Panc1 (cell line): ENCODE measurements at regions not wholly inside any gene's neighbourhood (a gene's known extent, or its start where the extent isn't known, plus 50 kb on each side); places are given as distances from the start of the nearest gene placed in this dataset.

Source experiments
- ATAC-seq: fragments of 200-7000 bp; cut with Tn5 transposase; 2 replicates; pipeline ENCODE4 v1.9.1; 2020; ENCODE audit warnings: mild to moderate bottlenecking, moderate library complexity
- BruUV-seq: library from RNA; stranded (reverse); fragments of 400-500 nt; replicated peaks from 2 replicates; lab custom pipeline; 2021; lab: Mats Ljungman, UMichigan
- CTCF ChIA-PET: fragments of 300-600 bp; sonication (Branson Sonifier 250); formaldehyde crosslinking; loops from one replicate; lab custom pipeline; 2022; ENCODE audit warnings: antibody characterized with exemption; lab: Charles Lee
- POLR2A ChIA-PET: fragments of 300-600 bp; sonication (Branson Sonifier 250); formaldehyde crosslinking; loops from one replicate; lab custom pipeline; 2022; ENCODE audit warnings: antibody characterized with exemption; lab: Charles Lee
- DNase-seq: peaks from one replicate; pipeline ENCODE4 v3.0.0-alpha.2; 2010; ENCODE audit warnings: low read depth, low spot score
- H3K27ac ChIP-seq: 2 replicates; pipeline ENCODE4 v1.5.1; 2011; ENCODE audit warnings: mild to moderate bottlenecking, low read length, inconsistent platforms
- H3K27me3 ChIP-seq: fragments of 200-500 bp; sonication (Bioruptor generic); 2 replicates; pipeline ENCODE4 v1.6.0; 2014; ENCODE audit warnings: low read length, inconsistent platforms; ENCODE audit not compliant: control insufficient read depth, insufficient read depth
- H3K36me3 ChIP-seq: fragments of 200-500 bp; sonication (Bioruptor generic); 2 replicates; pipeline ENCODE4 v1.5.1; 2014; ENCODE audit warnings: inconsistent platforms, mild to moderate bottlenecking, low read length, moderate library complexity; ENCODE audit not compliant: control insufficient read depth, insufficient read depth
- H3K4me1 ChIP-seq: 2 replicates; pipeline ENCODE4 v1.5.1; 2011; ENCODE audit warnings: inconsistent platforms, mild to moderate bottlenecking, low read length, moderate library complexity; ENCODE audit not compliant: control insufficient read depth, insufficient read depth
- H3K4me3 ChIP-seq, 2 experiments: 2 replicates each; pipeline ENCODE4 v1.5.1; 2011 to 2012; ENCODE audit warnings: low read depth in 2 of 2, low read length in 2 of 2, mild to moderate bottlenecking in 2 of 2, inconsistent platforms in 1 of 2, moderate library complexity in 1 of 2
- H3K9me3 ChIP-seq: fragments of 200-500 bp; sonication (Bioruptor generic); 2 replicates; pipeline ENCODE4 v1.5.1; 2014; ENCODE audit warnings: low read depth, mild to moderate bottlenecking, inconsistent platforms, low read length, moderate library complexity; ENCODE audit not compliant: control insufficient read depth, insufficient read depth
- POLR2AphosphoS5 ChIP-seq: IDR thresholded peaks from 2 replicates; pipeline ENCODE4 v1.6.1; 2012; ENCODE audit warnings: mild to moderate bottlenecking, low read depth, low read length, moderate library complexity
- SIN3A ChIP-seq: IDR thresholded peaks from 2 replicates; pipeline ENCODE4 v1.6.1; 2012; ENCODE audit warnings: low read depth, mild to moderate bottlenecking, low read length, moderate library complexity, borderline replicate concordance; ENCODE audit not compliant: insufficient read depth
- TCF7L2 ChIP-seq: IDR thresholded peaks from 2 replicates; pipeline ENCODE4 v1.6.1; 2011; ENCODE audit warnings: mild to moderate bottlenecking, low read depth, low read length, inconsistent platforms
- in situ Hi-C: cut with HindIII; loops from 2 replicates; pipeline ENCODE4 v1.10.0; 2016; ENCODE audit warnings: low sequenced_read_pairs, low pct_unique_long_range_greater_than_20kb
- intact Hi-C: fragments of 100-400 bp; cut with micrococcal nuclease; formaldehyde crosslinking; loops from one replicate; pipeline ENCODE4 v1.10.0; 2022; ENCODE audit not compliant: unreplicated experiment
- TF ChIP-seq, protein P1 (sequence below): fragments of 450-650 bp; IDR thresholded peaks from 2 replicates; pipeline ENCODE4 v1.5.1; 2017; ENCODE audit warnings: mild to moderate bottlenecking
- TF ChIP-seq, protein P2 (sequence below), 2 experiments: IDR thresholded peaks; 2 replicates each; pipeline ENCODE4 v1.6.1; 2011 to 2012; ENCODE audit warnings: low read depth in 2 of 2, control low read depth in 1 of 2, low read length in 1 of 2, mild to moderate bottlenecking in 1 of 2, moderate library complexity in 1 of 2; ENCODE audit not compliant: insufficient read depth in 1 of 2

DNA sequence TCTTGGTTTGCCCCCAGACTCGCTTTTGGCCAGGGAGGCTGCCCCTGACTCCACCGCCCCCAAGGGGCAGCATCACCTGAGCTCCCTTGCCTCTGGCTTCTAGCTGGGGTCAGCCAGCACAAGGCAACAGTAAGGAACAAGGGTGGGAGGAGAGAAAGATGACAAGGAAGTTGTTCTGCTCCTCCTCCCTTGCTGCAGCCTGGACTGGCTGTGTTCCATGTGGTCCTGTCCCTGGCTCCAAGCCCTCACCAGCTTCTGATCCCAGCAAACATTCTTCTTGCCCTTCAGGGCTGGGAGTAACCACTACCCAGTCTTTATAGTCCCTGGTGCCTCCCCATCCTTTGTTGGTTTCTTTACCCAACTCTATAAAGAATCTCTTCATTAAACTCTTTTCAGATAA lies 100.3 kb upstream of the SPIN1 start:
- DNase-seq (no peak), ATAC-seq (no peak)
- ChIA-PET POLR2A (interaction anchor here (0.6 kb wide), 1 partner anchor 43 kb away, joined by 12 read pairs; no protein-coding TSS in a partner anchor), CTCF (no interaction called here)
- no TSS peak for BruUV-seq
- H3K27ac ChIP-seq: no peak overlapping the region
- no peaks in the 10 kb centered on the region for H3K27me3 ChIP-seq
- TF ChIP-seq SIN3A: no peak
- no peak for TF ChIP-seq POLR2AphosphoS5
- in situ Hi-C loops (no loop called here), intact Hi-C loops (no loop called here)
- no peaks in the 10 kb centered on the region for H3K36me3 ChIP-seq
- no peaks in the 10 kb centered on the region for H3K9me3 ChIP-seq
- H3K4me3 ChIP-seq: no peak overlapping the region
- no peaks in the 10 kb centered on the region for H3K4me1 ChIP-seq

DNA sequence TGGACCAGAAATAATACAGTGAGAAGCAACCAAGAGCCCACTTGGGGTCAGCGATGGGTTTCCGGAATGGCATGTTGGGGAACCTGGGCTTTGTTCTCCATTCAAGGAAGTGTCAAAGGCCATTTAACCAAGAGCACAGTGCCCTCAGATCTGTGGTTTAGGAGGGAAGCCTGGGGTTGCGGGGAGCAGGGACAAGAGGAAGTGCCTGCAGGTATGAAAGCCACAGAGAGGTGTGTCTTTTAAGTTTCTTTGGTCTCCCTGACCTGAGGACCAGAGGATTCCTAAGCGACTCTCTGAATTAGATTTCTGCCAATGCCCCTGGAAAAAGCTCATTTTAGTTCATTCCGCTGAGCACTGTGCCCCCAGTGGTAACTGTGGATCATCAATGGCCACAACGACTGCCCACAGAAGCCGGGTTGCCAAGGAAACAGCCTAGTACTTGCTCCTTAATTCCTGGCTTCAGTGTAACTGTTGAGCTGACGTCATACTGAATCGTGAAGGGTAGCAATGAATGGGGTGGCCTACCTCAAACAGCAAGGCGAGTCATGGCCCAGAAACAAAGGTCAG lies 107.3 kb upstream of the SPIN1 start:
- no peak overlapping the region for H3K4me3 ChIP-seq
- no TSS peak for BruUV-seq
- in situ Hi-C loops: no loop called here

DNA sequence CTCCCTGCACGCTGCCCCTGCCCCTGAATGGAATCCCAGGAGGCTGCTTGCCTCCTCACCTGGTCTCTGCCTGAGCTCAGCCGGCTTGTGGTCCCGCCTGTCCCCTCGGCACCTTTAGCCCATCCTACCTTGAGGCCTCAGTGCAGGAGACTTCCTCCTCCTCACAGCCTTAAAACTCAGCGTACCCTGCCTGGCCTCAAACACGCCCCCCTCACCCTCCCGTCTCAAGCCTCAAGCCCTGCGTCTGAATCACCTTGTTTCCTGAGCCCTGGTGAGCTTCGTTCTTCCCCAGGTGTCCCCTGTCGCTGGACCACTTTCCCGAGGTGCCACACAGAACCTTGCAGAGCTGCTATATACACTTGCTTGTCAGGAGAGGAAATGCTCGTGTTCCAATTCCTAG lies 110.2 kb upstream of the SPIN1 start:
- ChIA-PET CTCF (no interaction called here), POLR2A (no interaction called here)
- H3K36me3 ChIP-seq: no peaks in the 10 kb centered on the region
- H3K4me1 ChIP-seq: no peaks in the 10 kb centered on the region
- no peak for TF ChIP-seq TCF7L2
- TF ChIP-seq, protein P1, sequence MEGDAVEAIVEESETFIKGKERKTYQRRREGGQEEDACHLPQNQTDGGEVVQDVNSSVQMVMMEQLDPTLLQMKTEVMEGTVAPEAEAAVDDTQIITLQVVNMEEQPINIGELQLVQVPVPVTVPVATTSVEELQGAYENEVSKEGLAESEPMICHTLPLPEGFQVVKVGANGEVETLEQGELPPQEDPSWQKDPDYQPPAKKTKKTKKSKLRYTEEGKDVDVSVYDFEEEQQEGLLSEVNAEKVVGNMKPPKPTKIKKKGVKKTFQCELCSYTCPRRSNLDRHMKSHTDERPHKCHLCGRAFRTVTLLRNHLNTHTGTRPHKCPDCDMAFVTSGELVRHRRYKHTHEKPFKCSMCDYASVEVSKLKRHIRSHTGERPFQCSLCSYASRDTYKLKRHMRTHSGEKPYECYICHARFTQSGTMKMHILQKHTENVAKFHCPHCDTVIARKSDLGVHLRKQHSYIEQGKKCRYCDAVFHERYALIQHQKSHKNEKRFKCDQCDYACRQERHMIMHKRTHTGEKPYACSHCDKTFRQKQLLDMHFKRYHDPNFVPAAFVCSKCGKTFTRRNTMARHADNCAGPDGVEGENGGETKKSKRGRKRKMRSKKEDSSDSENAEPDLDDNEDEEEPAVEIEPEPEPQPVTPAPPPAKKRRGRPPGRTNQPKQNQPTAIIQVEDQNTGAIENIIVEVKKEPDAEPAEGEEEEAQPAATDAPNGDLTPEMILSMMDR: no peak
- TF ChIP-seq, protein P2, sequence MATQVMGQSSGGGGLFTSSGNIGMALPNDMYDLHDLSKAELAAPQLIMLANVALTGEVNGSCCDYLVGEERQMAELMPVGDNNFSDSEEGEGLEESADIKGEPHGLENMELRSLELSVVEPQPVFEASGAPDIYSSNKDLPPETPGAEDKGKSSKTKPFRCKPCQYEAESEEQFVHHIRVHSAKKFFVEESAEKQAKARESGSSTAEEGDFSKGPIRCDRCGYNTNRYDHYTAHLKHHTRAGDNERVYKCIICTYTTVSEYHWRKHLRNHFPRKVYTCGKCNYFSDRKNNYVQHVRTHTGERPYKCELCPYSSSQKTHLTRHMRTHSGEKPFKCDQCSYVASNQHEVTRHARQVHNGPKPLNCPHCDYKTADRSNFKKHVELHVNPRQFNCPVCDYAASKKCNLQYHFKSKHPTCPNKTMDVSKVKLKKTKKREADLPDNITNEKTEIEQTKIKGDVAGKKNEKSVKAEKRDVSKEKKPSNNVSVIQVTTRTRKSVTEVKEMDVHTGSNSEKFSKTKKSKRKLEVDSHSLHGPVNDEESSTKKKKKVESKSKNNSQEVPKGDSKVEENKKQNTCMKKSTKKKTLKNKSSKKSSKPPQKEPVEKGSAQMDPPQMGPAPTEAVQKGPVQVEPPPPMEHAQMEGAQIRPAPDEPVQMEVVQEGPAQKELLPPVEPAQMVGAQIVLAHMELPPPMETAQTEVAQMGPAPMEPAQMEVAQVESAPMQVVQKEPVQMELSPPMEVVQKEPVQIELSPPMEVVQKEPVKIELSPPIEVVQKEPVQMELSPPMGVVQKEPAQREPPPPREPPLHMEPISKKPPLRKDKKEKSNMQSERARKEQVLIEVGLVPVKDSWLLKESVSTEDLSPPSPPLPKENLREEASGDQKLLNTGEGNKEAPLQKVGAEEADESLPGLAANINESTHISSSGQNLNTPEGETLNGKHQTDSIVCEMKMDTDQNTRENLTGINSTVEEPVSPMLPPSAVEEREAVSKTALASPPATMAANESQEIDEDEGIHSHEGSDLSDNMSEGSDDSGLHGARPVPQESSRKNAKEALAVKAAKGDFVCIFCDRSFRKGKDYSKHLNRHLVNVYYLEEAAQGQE (IDR thresholded peaks at IDR 0.05; ENCODE audit: insufficient read depth in 1 of 2, low read depth in 2 of 2, low read length in 1 of 2): no peak
- TF ChIP-seq SIN3A: no peak
- no peak for TF ChIP-seq POLR2AphosphoS5
- H3K27me3 ChIP-seq: no peaks in the 10 kb centered on the region
- ATAC-seq (no peak), DNase-seq (no peak)
- BruUV-seq: no TSS peak
- in situ Hi-C loops (no loop called here), intact Hi-C loops (no loop called here)
- no peak overlapping the region for H3K4me3 ChIP-seq
- no peaks in the 10 kb centered on the region for H3K9me3 ChIP-seq
- no peak overlapping the region for H3K27ac ChIP-seq

More for the DNA sequence above, 107.3 kb upstream of the SPIN1 start:
- H3K27me3 ChIP-seq: no peaks in the 10 kb centered on the region
- no peak for TF ChIP-seq TCF7L2
- H3K36me3 ChIP-seq: no peaks in the 10 kb centered on the region
- no peaks in the 10 kb centered on the region for H3K9me3 ChIP-seq
- DNase-seq: no peak
- H3K4me1 ChIP-seq: no peaks in the 10 kb centered on the region
- ChIA-PET CTCF (no interaction called here), POLR2A (no interaction called here)
- intact Hi-C loops: no loop called here
- H3K27ac ChIP-seq: no peak overlapping the region; the same call in 1 of the 2 replicates
- no peak for ATAC-seq
